NCI-H2227 (cell line): ENCODE measurements at regions not wholly inside any gene's neighbourhood (a gene's known extent, or its start where the extent isn't known, plus 50 kb on each side); places are given as distances from the start of the nearest gene placed in this dataset.

Source experiments
- DNase-seq: peaks from one replicate; lab custom pipeline; 2025; ENCODE audit not compliant: unreplicated experiment; lab: John Stamatoyannopoulos, UW

DNA sequence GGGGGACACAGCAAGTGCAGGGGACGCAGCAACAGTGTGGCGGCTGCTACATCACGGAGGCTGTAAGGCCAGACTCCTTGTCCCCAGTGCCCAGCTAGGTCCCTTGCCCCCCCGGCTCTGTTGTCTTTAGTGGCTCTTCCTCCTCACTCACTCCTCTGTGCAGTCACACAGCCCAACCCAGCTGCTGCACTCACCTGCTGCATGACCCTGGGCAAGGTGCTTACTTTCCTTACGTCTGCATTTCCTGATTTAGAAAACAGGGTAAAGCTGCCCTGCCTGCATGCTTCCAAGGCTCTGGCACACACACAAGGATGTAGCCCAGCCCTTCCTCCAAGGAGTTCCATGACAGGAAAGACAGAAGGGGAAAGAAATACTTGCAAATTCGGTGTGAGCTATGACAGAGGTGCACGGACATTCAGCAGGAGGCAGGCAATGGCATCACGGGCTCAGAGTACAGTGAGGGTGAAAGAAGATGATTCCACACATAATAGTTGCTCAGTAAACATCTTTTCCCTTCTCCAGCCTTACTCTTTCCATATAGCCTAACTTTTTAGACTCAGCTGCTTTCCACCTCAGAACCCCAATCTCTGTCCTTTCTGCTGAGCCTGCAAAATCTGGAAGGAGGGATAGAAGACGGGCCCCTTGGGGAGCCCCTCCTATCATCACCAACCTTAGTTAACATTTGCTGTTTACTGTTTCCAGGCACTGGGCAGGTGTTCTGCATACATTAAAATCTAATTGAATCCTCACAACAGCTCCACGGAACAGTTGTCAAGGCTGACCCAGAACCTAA is 150.9 kb downstream of the MRM1 start:
- DNase-seq = no peak

DNA sequence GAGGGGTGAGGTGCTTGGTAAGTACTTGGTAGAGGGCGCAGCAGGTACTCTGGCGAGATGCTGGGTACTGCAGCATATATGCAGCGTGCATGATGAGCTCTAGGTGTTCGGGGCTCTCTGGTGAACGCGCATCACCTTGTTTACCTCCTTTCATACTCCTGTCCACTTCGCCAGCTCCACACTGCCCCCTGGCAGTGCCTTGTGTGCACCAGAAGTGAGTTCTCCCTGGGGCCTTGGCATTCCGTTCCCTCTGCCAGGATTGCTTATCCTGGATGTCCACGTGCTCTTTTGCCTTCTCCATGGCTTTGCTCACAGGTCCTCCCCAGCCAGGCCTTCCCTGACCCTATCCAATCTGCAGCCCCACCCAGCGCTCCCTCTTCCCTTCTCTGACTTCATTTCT is 154.2 kb downstream of the MRM1 start:
- DNase-seq = no peak

DNA sequence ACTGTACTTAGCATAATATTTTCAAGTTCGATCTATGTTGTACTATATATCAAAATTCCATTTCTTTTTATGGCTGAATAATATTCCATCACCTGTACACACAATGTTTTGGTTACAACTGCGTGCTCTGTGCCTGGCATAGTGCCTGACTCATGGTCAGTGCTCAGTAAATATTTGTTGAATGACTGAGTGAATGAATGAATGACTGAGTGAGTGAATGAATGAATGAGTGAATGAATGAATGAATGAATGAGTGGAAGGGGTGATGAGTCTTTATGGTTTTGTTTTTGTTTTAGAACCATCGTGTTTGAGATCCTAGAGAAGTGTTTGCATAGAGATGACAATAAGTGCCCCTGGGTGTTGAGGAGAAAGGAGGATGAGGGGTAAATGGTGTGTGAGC is 155.3 kb downstream of the MRM1 start:
- no peak for DNase-seq

GRCh38 chr17:36760425-36760824 is 159.0 kb downstream of the MRM1 start:
- no peak for DNase-seq

GRCh38 chr17:36761203-36761950 is 160.0 kb downstream of the MRM1 start:
- no peak for DNase-seq

GRCh38 chr17:36765436-36766043 is 164.2 kb downstream of the MRM1 start:
- DNase-seq = no peak

DNA sequence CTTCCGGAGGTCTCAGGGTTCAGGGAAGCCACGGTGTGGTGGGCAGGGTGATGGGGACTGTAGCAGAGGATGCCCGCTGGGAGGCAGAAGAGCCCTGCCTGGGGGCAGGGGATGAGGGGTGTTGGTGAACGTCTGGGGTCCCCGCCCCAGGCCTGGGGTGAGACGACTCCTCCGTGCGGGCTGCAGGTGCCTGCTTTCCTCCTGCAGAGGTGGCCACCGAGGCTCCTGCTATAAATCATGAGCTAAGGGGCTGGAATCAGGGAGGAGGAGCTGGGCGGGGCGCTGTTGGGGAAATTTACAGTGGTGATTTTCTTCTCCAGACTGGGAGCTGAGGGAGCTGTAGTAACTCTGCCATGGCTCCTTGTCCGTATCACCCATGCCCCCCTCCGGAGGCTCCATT is 167.0 kb downstream of the MRM1 start:
- DNase-seq = peak; percentile 44

DNA sequence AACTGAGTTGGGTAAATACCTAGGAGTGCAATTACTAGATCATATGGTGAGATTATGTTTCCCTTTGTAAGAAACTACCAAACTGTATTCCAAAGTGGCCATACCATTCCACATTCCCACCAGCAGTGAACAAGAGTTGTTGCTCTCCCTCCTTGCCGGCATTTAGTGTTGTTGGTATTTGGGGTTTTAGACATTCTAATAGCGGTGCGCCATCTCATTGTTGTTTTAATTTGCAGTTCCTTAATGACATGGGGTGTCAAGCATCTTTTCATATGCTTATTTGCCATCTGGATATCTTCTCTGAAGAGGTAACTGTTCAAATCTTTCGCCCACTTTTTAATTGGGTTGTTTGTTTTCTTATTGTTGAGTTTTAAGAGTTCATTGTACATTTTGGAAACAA is 164.2 kb upstream of the LHX1 start:
- DNase-seq = no peak

GRCh38 chr17:36777118-36777517 is 160.2 kb upstream of the LHX1 start:
- DNase-seq = no peak

- DNase-seq = no peak
Measured at GRCh38 chr17:36778448-36778847, 158.8 kb upstream of the LHX1 start.

DNA sequence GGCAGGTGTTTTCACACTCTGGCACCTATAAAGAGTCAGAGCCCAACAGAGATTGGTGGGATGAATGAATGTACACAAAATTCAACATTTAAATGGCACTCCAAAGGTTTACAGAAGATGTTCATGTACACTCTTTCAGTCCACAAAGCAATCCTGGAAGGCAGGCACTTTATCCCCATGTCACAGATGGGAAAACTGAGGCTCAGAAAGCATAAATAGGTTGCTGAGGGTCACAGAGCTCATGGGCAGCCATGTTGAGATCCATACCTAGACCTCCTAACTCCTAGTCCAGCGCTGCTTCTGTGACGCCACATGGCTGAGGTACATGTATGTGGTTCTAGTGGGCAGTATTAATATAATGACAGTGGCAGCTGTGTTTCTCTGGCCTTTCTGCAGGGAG is 157.7 kb upstream of the LHX1 start:
- no peak for DNase-seq

DNA sequence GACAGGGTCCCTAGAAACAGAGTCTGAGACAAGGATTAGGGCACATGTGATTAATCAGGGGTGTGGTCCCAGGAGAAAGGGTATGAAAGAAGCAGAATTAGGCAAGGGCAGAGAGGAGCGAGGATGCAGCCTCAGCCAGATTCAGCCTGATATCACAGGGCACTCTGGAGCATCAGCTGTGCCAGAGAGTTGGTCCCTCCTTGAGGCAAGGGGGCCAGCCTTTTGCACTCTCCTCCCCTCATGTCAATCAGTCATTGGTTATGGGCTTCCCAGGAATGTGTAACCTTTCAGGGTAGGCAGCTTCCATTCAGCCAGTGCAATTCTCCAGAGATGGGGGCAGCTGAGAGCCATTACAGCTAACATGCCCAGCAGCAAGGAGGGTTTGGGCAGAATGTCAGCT is 152.6 kb upstream of the LHX1 start:
- no peak for DNase-seq

GRCh38 chr17:36786867-36787266 is 150.4 kb upstream of the LHX1 start:
- no peak for DNase-seq

- DNase-seq = peak; percentile 23
Measured at GRCh38 chr17:36791150-36791941, 145.9 kb upstream of the LHX1 start.

DNA sequence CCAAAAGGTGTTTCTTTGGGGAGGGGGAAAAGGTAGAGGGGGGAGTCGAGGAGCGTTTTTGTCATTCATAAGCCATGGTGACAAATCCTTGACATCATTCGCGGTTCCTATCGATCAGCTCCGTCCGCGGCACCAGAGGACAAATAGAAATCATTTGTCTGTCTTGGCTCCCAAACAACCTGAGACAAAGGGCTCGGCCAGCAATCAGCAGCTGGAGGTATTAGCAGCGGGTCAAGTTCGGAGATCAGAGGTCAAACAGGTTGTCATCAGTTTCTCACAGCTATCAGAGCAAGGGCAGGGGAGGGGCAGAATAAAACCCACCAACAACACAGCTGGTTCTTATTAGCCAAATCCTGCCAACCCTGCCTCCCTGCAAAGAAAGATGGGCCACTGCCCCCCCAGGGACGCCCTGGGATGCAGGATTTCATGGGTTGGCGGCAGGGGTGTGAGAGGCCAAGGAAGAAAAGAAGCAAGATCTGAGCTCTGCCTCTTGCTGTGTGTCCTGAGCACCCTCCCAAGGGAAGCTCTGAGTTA is 145.3 kb upstream of the LHX1 start:
- no peak for DNase-seq

DNA sequence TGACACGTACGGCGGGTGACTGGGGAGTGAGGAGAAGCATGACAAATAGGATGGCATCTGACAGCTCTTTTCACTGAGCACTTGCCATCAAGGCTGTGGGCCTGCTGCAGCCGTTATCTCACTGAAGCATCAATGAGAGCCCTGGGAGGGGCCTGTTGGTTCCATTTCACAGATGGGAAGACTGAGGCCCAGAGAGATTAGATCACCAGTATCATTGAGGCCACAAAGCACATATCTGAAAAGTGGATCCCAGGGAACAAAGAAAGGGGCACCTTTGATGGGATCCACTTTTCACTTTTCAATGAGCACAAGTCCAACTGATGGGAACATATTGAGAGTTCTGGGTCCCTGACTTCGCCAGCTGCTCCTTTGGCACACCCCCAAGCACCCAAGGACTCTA is 144.4 kb upstream of the LHX1 start:
- DNase-seq = no peak

DNA sequence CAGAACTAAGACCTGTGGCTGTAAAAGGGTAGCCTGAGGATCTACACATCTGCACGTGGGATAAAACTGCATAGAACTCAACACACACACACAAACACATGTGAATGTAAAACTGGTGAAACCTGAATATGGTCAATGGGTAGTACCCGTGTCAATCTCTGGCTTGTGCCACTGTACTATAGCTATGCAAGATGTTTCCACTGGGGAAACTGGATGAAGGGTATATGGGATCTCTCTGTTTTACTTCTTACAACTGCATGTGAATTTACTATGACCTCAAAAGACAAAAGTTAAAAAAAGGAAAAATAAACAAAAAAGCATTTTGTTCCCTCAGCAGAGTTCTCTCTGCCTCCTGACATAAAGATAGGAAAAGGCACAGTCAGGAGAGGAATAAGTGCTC is 143.3 kb upstream of the LHX1 start:
- DNase-seq = no peak

- no peak for DNase-seq
Measured at GRCh38 chr17:36807496-36808179, 129.6 kb upstream of the LHX1 start.

DNA sequence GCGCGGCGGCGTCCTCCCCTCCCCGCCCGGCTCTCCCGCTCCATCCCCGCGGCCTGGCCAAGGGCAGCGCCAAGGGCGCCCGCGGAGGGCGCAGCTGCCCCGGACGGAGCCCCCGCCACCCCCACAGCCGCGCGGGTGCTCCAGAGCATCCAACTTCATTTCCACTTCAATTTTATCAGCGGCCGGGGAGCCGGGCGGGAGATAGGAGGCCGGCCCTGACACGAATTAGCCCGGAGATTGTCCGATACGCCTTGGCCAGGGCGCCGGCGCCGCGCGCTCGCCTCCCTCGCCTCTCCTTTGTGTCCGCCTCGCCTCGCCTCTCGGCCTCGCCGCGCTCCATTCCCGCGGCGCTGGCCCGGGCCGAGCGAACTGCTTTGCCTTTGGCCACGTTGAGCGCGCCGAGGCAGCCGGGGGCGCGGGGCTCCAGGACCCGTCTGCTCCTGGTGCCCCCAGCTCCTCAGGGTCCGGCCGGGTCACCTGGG is 129.1 kb upstream of the LHX1 start:
- peak; percentile 59 for DNase-seq

- peak; percentile 23 for DNase-seq
Measured at GRCh38 chr17:36812762-36813161, 124.5 kb upstream of the LHX1 start.
